ENCODE measurements at regions not wholly inside any gene's neighbourhood (a gene's known extent, or its start where the extent isn't known, plus 50 kb on each side); places are given as distances from the start of the nearest gene placed in this dataset.

DNA sequence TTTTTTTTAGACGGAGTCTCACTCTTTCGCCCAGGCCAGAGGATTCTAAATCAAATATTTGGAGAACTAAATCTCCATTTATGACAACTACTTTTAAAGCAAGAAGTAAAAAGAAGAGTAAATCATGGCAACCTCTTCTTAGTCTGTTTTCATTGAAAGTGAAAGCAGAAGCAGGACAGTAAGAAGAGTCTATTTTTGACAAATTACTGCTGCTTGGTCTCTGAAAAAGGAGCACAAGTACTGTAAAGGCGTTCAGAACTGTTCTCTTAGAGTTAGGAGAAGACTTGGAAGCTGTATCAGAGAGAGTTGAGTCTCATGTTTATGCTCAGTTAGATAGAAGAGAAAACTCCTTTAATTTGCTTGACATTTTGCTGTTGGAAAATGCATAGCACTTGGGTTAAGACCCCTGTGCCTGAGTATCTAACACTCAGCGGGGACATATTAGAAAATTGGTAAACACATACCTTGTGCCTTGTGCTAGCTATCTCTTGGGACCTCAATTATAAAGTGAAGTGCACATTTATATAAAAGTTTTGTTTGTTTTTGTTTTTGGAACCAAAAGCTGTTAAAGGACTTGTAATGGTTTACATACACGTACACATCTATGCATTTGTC lies 433.0 kb downstream of the ANKRD7 start:
- TF ChIP-seq, protein P1, sequence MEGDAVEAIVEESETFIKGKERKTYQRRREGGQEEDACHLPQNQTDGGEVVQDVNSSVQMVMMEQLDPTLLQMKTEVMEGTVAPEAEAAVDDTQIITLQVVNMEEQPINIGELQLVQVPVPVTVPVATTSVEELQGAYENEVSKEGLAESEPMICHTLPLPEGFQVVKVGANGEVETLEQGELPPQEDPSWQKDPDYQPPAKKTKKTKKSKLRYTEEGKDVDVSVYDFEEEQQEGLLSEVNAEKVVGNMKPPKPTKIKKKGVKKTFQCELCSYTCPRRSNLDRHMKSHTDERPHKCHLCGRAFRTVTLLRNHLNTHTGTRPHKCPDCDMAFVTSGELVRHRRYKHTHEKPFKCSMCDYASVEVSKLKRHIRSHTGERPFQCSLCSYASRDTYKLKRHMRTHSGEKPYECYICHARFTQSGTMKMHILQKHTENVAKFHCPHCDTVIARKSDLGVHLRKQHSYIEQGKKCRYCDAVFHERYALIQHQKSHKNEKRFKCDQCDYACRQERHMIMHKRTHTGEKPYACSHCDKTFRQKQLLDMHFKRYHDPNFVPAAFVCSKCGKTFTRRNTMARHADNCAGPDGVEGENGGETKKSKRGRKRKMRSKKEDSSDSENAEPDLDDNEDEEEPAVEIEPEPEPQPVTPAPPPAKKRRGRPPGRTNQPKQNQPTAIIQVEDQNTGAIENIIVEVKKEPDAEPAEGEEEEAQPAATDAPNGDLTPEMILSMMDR (IDR thresholded peaks at IDR 0.05), result no peak
- TF ChIP-seq ZFX (IDR thresholded peaks at IDR 0.05; ENCODE audit: borderline replicate concordance), result no peak

Data from 22Rv1 (cell line).